Inflammatory macrophage (primary cell): ENCODE measurements at regions not wholly inside any gene's neighbourhood (a gene's known extent, or its start where the extent isn't known, plus 50 kb on each side); places are given as distances from the start of the nearest gene placed in this dataset.

Experiments
- DNase-seq, 2 donors: peaks; one replicate each; pipeline ENCODE4 v3.0.0-alpha.2; 2020 to 2022

DNA sequence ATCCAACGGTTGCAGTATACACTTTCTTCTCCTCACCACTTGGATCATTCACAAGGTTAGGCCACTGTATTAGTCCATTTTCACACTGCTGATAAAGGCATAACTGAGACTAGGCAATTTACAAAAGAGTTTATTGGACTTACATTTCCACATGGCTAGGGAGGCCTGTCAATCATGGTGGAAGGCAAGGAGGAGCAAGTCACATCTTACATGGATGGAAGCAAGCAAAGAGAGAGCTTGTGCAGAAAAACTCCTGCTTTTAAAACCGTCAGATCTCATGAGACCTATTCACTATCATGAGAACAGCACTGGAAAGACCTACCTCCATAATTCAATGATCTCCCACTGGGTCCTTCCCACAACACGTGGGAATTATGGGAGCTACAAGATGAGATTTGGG lies 81.8 kb upstream of the DAP start:
- DNase-seq, result no peak

DNA sequence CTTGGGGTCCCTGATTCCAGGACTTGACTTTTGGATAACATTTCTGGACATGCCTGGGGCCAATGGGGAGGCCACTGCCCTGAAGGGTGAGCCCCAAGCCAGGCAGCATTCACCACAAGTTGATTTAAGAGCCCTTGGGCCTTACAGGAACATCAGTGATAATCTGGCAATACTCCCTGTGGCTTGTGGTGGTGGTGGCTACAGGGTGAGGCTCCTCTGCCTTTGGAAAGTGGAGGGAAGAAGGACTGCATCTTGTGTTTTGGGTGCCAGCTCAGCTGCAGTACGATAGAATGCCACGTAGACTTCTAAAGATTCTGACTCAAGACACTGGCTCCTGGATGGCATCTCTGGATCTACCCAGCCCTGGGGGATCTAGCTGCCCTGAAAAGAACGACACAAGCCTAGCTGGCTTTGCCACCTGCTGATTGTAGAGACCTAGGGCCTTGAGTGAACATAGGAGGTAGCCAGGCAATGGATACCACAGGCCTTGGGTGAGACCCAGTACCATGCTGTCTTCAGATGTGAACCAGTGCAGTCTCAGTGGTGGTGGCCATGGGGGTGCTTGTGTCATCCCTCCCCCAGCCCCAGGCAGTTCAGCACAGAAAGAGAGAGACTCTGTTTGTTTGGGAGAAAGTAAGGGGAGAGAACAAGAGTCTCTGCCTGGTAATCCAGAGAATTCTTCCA lies 79.0 kb upstream of the DAP start:
- no peak for DNase-seq

GRCh38 chr5:10839118-10839517 lies 78.1 kb upstream of the DAP start:
- DNase-seq, result no peak

DNA sequence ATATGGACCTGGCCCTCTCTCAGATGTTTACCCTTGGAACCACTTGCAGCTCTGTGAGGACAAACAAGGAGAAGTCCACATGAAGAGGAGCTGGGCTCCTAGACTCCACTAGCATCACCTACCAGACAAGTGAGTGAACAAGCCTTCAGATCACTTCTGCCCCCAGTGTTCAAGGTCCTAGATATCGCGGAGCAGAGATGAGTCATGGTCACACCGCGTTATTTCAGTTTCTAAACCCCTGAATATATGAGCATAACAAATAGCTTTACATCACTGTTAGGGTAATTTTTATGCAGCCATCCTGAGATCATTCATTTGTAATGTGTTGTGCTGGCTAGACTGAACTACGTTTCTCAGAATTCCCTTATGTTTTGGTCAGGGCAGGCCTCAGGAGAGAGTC lies 77.0 kb upstream of the DAP start:
- DNase-seq, result no peak

DNA sequence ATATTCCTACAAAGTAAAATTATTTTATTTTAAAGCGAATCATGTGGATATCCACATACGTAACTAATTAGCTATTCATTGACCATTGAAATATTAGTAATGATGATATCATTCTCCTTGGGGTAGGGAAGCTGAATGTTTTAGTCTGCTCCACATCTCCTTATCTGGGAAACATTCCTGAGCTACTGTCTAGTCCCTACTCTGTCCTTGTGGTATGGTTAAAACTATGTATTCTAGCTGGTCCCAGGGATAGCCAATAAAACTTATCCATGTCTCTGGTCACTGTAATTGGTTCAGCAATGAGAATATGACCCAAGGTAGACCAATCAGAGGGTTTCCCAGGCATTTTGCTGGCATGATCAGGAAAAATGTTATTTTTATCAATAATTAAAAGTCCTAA lies 76.0 kb upstream of the DAP start:
- DNase-seq, result no peak

- DNase-seq, result no peak
Observed at GRCh38 chr5:10834695-10835094, 73.7 kb upstream of the DAP start.

DNA sequence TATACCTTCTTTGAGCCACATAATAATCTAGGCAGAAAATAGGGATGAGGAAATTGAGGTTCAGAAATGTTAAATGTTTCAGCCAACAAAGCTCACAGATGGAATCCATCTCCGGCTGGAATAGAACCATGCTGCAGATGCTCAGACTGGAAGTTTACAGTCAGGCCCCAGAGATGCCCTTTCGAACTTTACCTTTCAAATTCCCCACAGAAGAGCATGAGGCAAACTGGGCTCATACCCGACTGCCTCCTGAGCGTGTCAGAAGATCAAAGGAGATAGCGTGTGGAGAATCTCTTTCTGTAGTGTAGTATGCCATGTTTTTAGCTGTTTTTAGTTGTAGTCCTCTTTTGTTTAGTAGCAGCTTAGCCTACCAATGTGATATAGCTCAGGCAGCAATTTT lies 72.0 kb upstream of the DAP start:
- no peak for DNase-seq

DNA sequence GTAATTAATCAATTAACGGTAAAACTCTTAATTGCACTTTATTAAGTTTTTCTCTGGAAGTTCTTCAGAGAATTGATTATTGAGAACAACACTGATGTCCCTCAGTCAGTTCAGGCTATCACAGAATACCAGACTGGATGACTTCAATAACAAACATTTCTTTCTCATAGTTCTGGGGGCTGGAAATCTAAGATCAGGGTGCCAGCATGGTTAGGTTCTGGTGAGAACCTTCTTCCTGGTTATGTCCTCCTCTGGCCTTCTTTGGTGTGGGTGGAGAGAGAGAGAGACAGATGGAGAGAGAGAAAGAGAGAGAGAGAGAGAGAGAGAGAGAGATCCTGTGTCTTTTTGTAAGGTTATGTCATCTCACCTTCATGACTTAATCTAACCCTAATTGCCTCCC lies 71.4 kb upstream of the DAP start:
- DNase-seq, result no peak

DNA sequence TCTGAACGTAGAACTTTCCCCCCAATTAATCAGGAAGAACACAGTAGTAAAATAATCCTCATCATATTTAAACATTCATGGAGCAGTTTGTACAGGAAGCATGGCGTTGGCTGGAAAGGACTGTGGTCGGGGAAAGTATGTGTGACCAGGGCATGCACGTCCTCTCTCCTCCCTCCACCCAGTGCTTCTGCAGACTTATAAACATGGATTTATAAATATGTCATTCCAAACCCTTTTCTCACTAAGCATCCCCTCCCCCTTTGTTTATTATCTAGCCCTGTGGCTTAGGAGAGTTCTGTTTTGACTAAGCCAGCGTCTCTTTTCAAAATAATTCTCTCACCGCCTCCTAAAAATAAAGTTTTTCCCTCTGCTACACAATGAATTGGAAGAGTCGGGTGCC lies 70.4 kb upstream of the DAP start:
- no peak for DNase-seq

DNA sequence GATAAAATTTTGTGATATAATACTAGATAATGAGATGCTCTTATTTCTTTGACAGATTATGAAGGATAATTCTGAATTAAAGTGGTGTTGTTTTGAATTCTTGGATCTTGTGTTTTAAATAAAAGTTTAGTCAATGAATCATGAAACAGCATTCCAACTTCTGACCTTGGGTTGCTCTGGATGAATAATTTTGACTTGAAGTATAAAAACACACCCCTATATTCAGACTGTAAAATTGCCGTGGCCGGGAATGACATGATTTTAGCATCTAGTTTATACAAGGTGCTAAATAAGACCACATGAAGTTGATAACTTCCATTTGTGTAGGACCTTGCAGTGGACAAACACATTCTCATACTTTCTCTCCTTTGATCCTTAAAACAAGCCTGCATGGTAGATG lies 67.2 kb upstream of the DAP start:
- no peak for DNase-seq

- no peak for DNase-seq
Observed at GRCh38 chr5:10827571-10827970, 66.5 kb upstream of the DAP start.

GRCh38 chr5:10826971-10827370 lies 65.9 kb upstream of the DAP start:
- no peak for DNase-seq

DNA sequence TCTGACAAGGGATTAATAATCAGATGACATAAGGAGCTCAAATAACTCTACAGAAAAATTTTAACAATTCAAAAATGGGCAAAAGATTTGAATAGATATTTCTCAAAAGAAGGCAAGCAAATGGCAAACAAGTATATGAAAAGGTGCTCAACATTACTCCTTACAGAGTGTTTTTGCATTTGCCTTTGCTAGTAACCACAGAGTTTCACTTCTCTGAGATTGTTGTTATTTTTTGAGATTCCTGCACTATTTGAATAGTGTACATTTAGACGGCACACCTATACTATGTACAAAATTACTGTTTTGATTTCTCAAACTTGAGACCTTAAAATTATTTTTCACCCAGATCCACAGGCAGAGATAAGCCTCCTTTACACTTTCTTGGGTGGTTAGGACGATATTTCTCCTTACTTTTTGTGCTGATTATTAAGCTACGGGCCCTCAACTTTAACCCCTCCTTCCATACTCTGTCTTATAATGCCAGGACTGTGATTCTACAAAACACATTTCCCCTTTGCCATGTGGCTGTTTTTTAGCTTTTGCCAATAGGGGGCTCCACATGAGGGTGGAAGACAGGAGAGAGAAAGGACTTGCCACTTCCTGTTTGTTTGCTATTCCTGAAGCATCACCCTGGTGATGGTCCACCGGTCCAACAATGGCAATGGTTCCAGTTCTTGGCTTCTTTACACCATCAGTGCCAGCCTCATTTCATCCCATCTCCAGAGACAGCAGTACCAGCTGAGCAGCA lies 65.0 kb upstream of the DAP start:
- peak in 1 of 2 donors; percentile 8 for DNase-seq

DNA sequence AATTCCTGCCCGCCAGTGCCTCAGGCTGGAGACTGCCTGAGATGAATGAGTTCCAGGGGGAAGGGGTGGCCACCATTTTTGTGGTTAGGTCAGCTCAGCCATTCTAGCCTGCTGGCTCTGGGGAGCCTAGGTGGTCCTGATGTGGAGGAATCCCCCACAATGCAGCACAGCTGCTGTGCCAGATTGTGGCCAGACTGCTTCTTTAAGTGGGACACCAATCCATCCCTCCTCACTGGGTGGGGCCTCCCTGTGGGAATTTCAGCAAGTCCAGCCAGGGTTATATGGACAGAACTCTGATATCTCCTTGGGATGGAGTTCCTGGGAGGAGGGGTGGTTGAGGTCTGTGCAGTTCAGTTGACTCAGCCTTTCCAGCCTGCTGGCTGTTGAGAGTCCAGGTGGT lies 51.2 kb upstream of the DAP start:
- DNase-seq, result no peak
